OCI-LY1 (cell line): ENCODE measurements at regions not wholly inside any gene's neighbourhood (a gene's known extent, or its start where the extent isn't known, plus 50 kb on each side); places are given as distances from the start of the nearest gene placed in this dataset.
A peak's percentile ranks its signal among the peaks of the same experiment; 100 is the strongest.

ENCODE experiments used
- H2AFZ ChIP-seq: fragments of 200-600 bp; sonication (generic), shearing (Covaris generic); 2 replicates; pipeline ENCODE4 v1.6.0; 2014; ENCODE audit warnings: antibody characterized with exemption, mild to moderate bottlenecking, low read length
- H3F3A ChIP-seq: fragments of 200-600 bp; sonication (generic), shearing (Covaris generic); 2 replicates; pipeline ENCODE4 v1.6.0; 2014; ENCODE audit warnings: mild to moderate bottlenecking, antibody characterized with exemption, low read length, moderate library complexity; ENCODE audit not compliant: insufficient read depth
- H3K27ac ChIP-seq: fragments of 200-600 bp; sonication (generic); 2 replicates; pipeline ENCODE4 v1.5.1; 2014; ENCODE audit warnings: low read length, mixed run types, mild to moderate bottlenecking, low read depth; ENCODE audit not compliant: poor library complexity, severe bottlenecking
- H3K27me3 ChIP-seq: fragments of 200-600 bp; sonication (generic); 2 replicates; pipeline ENCODE4 v1.6.0; 2014; ENCODE audit warnings: antibody characterized with exemption, mild to moderate bottlenecking, low read length, moderate library complexity; ENCODE audit not compliant: insufficient read depth
- H3K36me3 ChIP-seq: fragments of 200-600 bp; sonication (generic); 2 replicates; pipeline ENCODE4 v1.6.1; 2014; ENCODE audit warnings: mild to moderate bottlenecking, antibody characterized with exemption, low read length, moderate library complexity, mixed read lengths; ENCODE audit not compliant: insufficient read depth
- H3K4me1 ChIP-seq: fragments of 200-600 bp; sonication (generic); 2 replicates; pipeline ENCODE4 v1.5.1; 2014; ENCODE audit warnings: mild to moderate bottlenecking, low read length, moderate library complexity; ENCODE audit not compliant: insufficient read depth, severe bottlenecking
- H3K4me2 ChIP-seq: fragments of 200-600 bp; sonication (generic), shearing (Covaris generic); 2 replicates; pipeline ENCODE4 v1.6.1; 2014; ENCODE audit warnings: low read length
- H3K4me3 ChIP-seq: fragments of 200-600 bp; sonication (generic); 2 replicates; pipeline ENCODE4 v1.5.1; 2014; ENCODE audit warnings: low read length, low read depth, mild to moderate bottlenecking, mixed read lengths; ENCODE audit not compliant: poor library complexity, severe bottlenecking
- H3K79me2 ChIP-seq: fragments of 200-600 bp; shearing (Covaris generic); 2 replicates; pipeline ENCODE4 v1.6.1; 2016; ENCODE audit warnings: mixed run types, low read length, mixed read lengths; ENCODE audit not compliant: insufficient read depth
- H3K9ac ChIP-seq: fragments of 200-600 bp; sonication (generic), shearing (Covaris generic); 2 replicates; pipeline ENCODE4 v1.6.1; 2014; ENCODE audit warnings: mild to moderate bottlenecking, low read length, mixed read lengths
- H3K9me2 ChIP-seq: fragments of 200-600 bp; sonication (generic), shearing (Covaris generic); 2 replicates; pipeline ENCODE4 v1.6.1; 2014; ENCODE audit warnings: low read depth, mild to moderate bottlenecking, low read length, mixed read lengths
- H3K9me3 ChIP-seq: fragments of 200-600 bp; shearing (Covaris generic); 2 replicates; pipeline ENCODE4 v1.6.1; 2014; ENCODE audit warnings: low read length, mixed read lengths
- H4K20me1 ChIP-seq: fragments of 200-600 bp; sonication (generic), shearing (Covaris generic); 2 replicates; pipeline ENCODE4 v1.6.0; 2016; ENCODE audit warnings: mild to moderate bottlenecking, low read length; ENCODE audit not compliant: insufficient read depth
- EZH2 ChIP-seq: fragments of 200-600 bp; sonication (generic), shearing (Covaris generic); IDR thresholded peaks from 2 replicates; pipeline ENCODE4 v1.8.0; 2017; ENCODE audit warnings: borderline replicate concordance, mixed run types, mild to moderate bottlenecking, antibody characterized with exemption, low read length, moderate library complexity, mixed read lengths
- TF ChIP-seq, protein P1 (sequence below): fragments of 200-600 bp; sonication (generic), shearing (Covaris generic); IDR thresholded peaks from 2 replicates; pipeline ENCODE4 v1.5.1; 2017; ENCODE audit warnings: mild to moderate bottlenecking, antibody characterized with exemption, low read length, moderate library complexity, mixed read lengths

DNA sequence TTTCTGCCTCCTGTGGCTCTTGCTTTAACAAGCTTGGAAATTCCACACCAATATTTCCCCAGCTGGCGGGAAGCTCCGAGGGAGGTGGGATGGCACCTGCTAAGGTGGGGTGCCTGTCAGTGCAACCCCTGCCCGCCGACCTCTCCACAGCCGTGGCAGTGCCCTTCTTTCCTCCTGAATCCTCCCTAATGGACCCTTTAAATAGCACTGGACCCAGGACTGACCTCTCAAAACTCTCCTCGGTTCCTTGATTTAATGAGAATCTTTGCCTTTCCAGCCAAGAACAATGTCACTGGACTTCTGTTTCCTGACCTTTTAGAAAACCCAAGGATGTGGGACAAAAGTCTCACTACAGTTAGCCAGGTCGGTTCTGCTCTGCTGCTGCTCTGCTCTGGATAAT is 63.2 kb upstream of the EXOC6 start:
- TF ChIP-seq EZH2, result no peak
- Histone ChIP-seq H3K9me2 (no peaks in the 10 kb centered on the region), H3K9me3 (no peaks in the 10 kb centered on the region), H3K27ac (no peak overlapping the region), H3K4me1 (peaks cover 12% of the 10 kb centered on the region), H3K9ac (no peak overlapping the region), H3K79me2 (no peaks in the 10 kb centered on the region), H2AFZ (no peak overlapping the region), H3F3A (no peaks in the 10 kb centered on the region), H3K27me3 (no peaks in the 10 kb centered on the region), H3K36me3 (no peaks in the 10 kb centered on the region), H3K4me3 (no peak overlapping the region), H4K20me1 (no peaks in the 10 kb centered on the region), H3K4me2 (no peak overlapping the region)

DNA sequence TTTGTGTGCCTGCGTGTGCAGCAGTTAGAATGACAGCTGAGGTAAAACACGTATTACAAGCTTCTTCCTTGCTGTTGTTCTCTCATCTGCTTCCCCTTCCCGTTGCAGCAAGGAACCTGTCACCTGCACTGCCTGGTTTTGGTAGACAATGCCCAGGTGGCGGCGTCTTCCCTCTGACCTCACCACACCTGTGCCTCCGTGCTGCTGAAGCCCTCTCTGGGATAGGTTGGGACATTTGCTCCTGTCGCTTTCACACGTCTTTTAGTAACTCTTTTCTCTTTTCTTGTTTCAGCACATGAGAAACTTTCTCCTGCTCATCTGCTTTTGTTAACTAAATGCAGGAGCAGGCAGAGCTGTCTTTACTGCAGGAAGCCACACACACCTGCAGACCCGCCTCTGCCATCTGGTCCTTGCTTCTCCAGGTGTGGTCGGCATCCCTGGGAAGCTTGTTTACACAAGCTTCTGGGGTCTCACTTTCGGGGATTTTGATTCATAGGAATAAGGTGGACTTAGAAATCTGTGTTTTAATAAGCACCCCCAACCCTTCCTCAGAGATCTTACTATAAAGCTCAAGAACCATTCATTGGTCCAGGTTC is 60.7 kb upstream of the EXOC6 start:
- Histone ChIP-seq H3K4me2 (peak overlapping the region; percentile 26; the same call in 1 of the 2 replicates), H2AFZ (no peak overlapping the region), H3F3A (no peaks in the 10 kb centered on the region), H3K9me3 (no peaks in the 10 kb centered on the region), H3K79me2 (no peaks in the 10 kb centered on the region), H3K27me3 (no peaks in the 10 kb centered on the region), H3K9ac (no peak overlapping the region), H3K27ac (no peak overlapping the region), H3K36me3 (no peaks in the 10 kb centered on the region), H3K4me3 (no peak overlapping the region), H3K9me2 (no peaks in the 10 kb centered on the region), H4K20me1 (no peaks in the 10 kb centered on the region), H3K4me1 (peaks cover 12% of the 10 kb centered on the region)
- no peak for TF ChIP-seq EZH2
- TF ChIP-seq, protein P1, sequence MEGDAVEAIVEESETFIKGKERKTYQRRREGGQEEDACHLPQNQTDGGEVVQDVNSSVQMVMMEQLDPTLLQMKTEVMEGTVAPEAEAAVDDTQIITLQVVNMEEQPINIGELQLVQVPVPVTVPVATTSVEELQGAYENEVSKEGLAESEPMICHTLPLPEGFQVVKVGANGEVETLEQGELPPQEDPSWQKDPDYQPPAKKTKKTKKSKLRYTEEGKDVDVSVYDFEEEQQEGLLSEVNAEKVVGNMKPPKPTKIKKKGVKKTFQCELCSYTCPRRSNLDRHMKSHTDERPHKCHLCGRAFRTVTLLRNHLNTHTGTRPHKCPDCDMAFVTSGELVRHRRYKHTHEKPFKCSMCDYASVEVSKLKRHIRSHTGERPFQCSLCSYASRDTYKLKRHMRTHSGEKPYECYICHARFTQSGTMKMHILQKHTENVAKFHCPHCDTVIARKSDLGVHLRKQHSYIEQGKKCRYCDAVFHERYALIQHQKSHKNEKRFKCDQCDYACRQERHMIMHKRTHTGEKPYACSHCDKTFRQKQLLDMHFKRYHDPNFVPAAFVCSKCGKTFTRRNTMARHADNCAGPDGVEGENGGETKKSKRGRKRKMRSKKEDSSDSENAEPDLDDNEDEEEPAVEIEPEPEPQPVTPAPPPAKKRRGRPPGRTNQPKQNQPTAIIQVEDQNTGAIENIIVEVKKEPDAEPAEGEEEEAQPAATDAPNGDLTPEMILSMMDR, result no peak

DNA sequence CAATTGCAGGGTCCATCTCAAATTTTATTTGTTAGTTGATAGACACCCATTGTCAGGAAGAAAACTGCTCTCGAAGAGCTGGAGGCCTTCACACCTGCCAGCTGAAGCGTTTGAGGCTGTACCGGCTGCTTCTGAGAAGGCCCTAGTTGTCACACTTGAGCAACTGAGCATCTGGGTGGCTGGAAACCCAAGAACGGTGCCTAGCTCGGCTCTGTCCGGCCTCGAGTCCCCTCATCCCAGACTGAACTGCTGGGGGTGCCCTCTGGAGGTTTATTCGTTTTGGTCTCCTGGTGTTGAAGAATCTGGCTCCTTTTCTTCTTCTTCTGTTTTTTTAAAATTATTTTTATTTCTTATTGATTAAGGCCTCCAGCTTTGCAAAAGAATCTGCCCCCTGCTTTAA is 59.3 kb upstream of the EXOC6 start:
- Histone ChIP-seq H3K9me3 (no peaks in the 10 kb centered on the region), H3K79me2 (no peaks in the 10 kb centered on the region), H3K9ac (no peak overlapping the region), H4K20me1 (no peaks in the 10 kb centered on the region), H3K9me2 (no peaks in the 10 kb centered on the region), H3K27ac (no peak overlapping the region), H3K4me2 (no peak overlapping the region), H3K27me3 (no peaks in the 10 kb centered on the region), H3F3A (no peaks in the 10 kb centered on the region), H3K4me1 (peaks cover 12% of the 10 kb centered on the region), H3K36me3 (no peaks in the 10 kb centered on the region), H3K4me3 (no peak overlapping the region), H2AFZ (no peak overlapping the region)
- TF ChIP-seq, protein P1, result no peak
- TF ChIP-seq EZH2, result no peak

DNA sequence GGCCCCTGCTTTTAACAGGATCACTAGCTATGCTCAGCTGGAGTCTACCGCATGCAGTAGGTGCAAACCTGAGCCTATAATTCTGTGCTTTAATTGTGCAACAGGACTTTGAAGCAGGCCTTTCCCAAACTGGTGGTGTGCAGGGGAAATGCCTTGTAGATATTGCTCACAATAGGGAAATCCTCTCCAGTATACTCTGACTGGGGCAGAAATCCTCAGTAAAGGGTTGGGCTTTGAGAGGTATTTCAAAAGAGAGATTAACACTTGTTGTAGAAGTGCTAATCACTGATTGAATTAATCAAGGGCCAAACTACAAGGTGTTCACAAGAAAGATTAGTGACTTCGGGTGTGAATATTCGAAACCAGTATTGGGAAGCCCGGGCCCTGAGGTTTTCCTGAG is 58.5 kb upstream of the EXOC6 start:
- H3K36me3 ChIP-seq, result no peaks in the 10 kb centered on the region
- H3K9ac ChIP-seq, result no peak overlapping the region
- H3K9me2 ChIP-seq, result no peaks in the 10 kb centered on the region
- H3K27ac ChIP-seq, result no peak overlapping the region
- H3K4me3 ChIP-seq, result no peak overlapping the region
- H3K9me3 ChIP-seq, result no peaks in the 10 kb centered on the region
- no peak overlapping the region for H3K4me2 ChIP-seq
- no peaks in the 10 kb centered on the region for H3K79me2 ChIP-seq
- H3F3A ChIP-seq, result no peaks in the 10 kb centered on the region
- no peak overlapping the region for H2AFZ ChIP-seq
- H4K20me1 ChIP-seq, result no peaks in the 10 kb centered on the region
- H3K27me3 ChIP-seq, result no peaks in the 10 kb centered on the region
- no peak for TF ChIP-seq EZH2
- TF ChIP-seq, protein P1, result no peak
- peaks cover 12% of the 10 kb centered on the region for H3K4me1 ChIP-seq
